A549 (cell line): ENCODE measurements at regions not wholly inside any gene's neighbourhood (a gene's known extent, or its start where the extent isn't known, plus 50 kb on each side); places are given as distances from the start of the nearest gene placed in this dataset.

Source experiments
- ATAC-seq, 2 experiments: fragments of 200-7000 bp in 1 of 2; fragments of >200 bp in 1 of 2; cut with Nextera tagmentation in 1 of 2; cut with Tn5 transposase in 1 of 2; 3 replicates each; pipeline versions ENCODE4 v1.8.0 to v1.9.1; 2018 to 2020; ENCODE audit warnings: mild to moderate bottlenecking in 1 of 2, moderate library complexity in 1 of 2
- CTCF ChIA-PET: fragments of 300-600 bp; sonication (Branson Sonifier 250); formaldehyde crosslinking; extraction: SDS; loops from one replicate; lab custom pipeline; 2021; ENCODE audit warnings: antibody characterized with exemption, inconsistent platforms; lab: Yijun Ruan, JAX
- POLR2A ChIA-PET: fragments of 350-600 bp; formaldehyde crosslinking; extraction: SDS; loops from one replicate; lab custom pipeline; 2021; ENCODE audit warnings: antibody characterized with exemption, inconsistent platforms; lab: Yijun Ruan, JAX
- DNase-seq, 2 experiments: peaks; one replicate each; pipeline versions ENCODE4 v3.0.0 to v3.0.0-alpha.2; 2011 to 2016; ENCODE audit warnings: low read depth in 1 of 2, low spot score in 1 of 2
- FAIRE-seq: peaks from 2 replicates; lab custom pipeline; 2011; peaks lifted over from hg19 to GRCh38; lab: Jason Lieb, UNC
- H3K27ac ChIP-seq, 2 experiments: fragments of >200 bp; sonication (Bioruptor Twin); formaldehyde crosslinking; 3 replicates each; pipeline ENCODE4 v1.5.1; 2016 to 2017
- H3K4me1 ChIP-seq: fragments of >200 bp; sonication (Bioruptor Twin); formaldehyde crosslinking; 3 replicates; pipeline ENCODE4 v1.6.1; 2016
- H3K4me2 ChIP-seq: fragments of >200 bp; sonication (Bioruptor Twin); formaldehyde crosslinking; 3 replicates; pipeline ENCODE4 v1.6.1; 2016
- H3K4me3 ChIP-seq: fragments of >200 bp; sonication (Bioruptor Twin); formaldehyde crosslinking; 3 replicates; pipeline ENCODE4 v1.5.1; 2016
- H3K9me3 ChIP-seq: fragments of >200 bp; sonication (Bioruptor Twin); formaldehyde crosslinking; 3 replicates; pipeline ENCODE4 v1.6.1; 2016
- BCL3 ChIP-seq: fragments of >200 bp; sonication (Bioruptor Twin); formaldehyde crosslinking; IDR thresholded peaks from 3 replicates; pipeline ENCODE4 v1.6.1; 2016
- CBX2 ChIP-seq: fragments of 200-600 bp; sonication (generic); IDR thresholded peaks from 2 replicates; pipeline ENCODE4 v1.6.1; 2016; ENCODE audit warnings: low read depth, mild to moderate bottlenecking, borderline replicate concordance
- CBX8 ChIP-seq: fragments of 200-600 bp; sonication (generic); IDR thresholded peaks from 2 replicates; pipeline ENCODE4 v1.6.1; 2016
- CTCF ChIP-seq: fragments of >200 bp; sonication (Bioruptor Twin); formaldehyde crosslinking; IDR thresholded peaks from 3 replicates; pipeline ENCODE4 v1.5.1; 2016
- EHF ChIP-seq: fragments of 250-450 bp; sonication (Bioruptor Pico); IDR thresholded peaks from 2 replicates; pipeline ENCODE4 v1.5.0; 2020; ENCODE audit warnings: mild to moderate bottlenecking
- EHMT2 ChIP-seq: fragments of 200-600 bp; sonication (generic); IDR thresholded peaks from 2 replicates; pipeline ENCODE4 v1.6.1; 2016; ENCODE audit warnings: antibody characterized with exemption, low read depth, mild to moderate bottlenecking, moderate library complexity
- ESRRA ChIP-seq: fragments of 150-350 bp; IDR thresholded peaks from 2 replicates; pipeline ENCODE4 v1.6.1; 2014; ENCODE audit warnings: mild to moderate bottlenecking, low read length, borderline replicate concordance
- FOXS1 ChIP-seq: fragments of 250-450 bp; sonication (Bioruptor Pico); IDR thresholded peaks from 2 replicates; pipeline ENCODE4 v1.5.0; 2020; ENCODE audit warnings: mild to moderate bottlenecking, moderate library complexity
- GATA3 ChIP-seq: IDR thresholded peaks from 2 replicates; pipeline ENCODE4 v1.6.1; 2012; ENCODE audit warnings: borderline replicate concordance
- HOXA7 ChIP-seq: fragments of 250-450 bp; sonication (Bioruptor Pico); IDR thresholded peaks from 2 replicates; pipeline ENCODE4 v1.5.0; 2020; ENCODE audit warnings: mild to moderate bottlenecking, moderate library complexity
- HOXB13 ChIP-seq: fragments of 250-450 bp; sonication (Bioruptor Pico); IDR thresholded peaks from 2 replicates; pipeline ENCODE4 v1.5.0; 2020; ENCODE audit warnings: low read depth, mild to moderate bottlenecking, moderate library complexity
- HOXB5 ChIP-seq: fragments of 250-450 bp; sonication (Bioruptor Pico); IDR thresholded peaks from 2 replicates; pipeline ENCODE4 v1.5.0; 2020; ENCODE audit warnings: mild to moderate bottlenecking, moderate library complexity
- JUN ChIP-seq, 2 experiments: fragments of >200 bp; sonication (Bioruptor Twin); formaldehyde crosslinking; IDR thresholded peaks; 2 replicates in 1 of 2; 3 replicates in 1 of 2; pipeline ENCODE4 v1.6.1; 2016 to 2017
- JUNB ChIP-seq: fragments of >200 bp; sonication (Bioruptor Twin); formaldehyde crosslinking; IDR thresholded peaks from 2 replicates; pipeline ENCODE4 v1.6.1; 2016
- KDM1A ChIP-seq: fragments of 200-600 bp; sonication (generic); IDR thresholded peaks from 2 replicates; pipeline ENCODE4 v1.6.1; 2016; ENCODE audit warnings: low read depth, mild to moderate bottlenecking
- MAFK ChIP-seq: fragments of 450-650 bp; IDR thresholded peaks from 2 replicates; pipeline ENCODE4 v1.6.1; 2014; ENCODE audit not compliant: partially characterized antibody
- MAX ChIP-seq: IDR thresholded peaks from 2 replicates; pipeline ENCODE4 v1.6.1; 2012
- MAZ ChIP-seq: fragments of 150-350 bp; IDR thresholded peaks from 2 replicates; pipeline ENCODE4 v1.6.1; 2014; ENCODE audit warnings: antibody characterized with exemption, low read depth, low read length, borderline replicate concordance
- MYC ChIP-seq: IDR thresholded peaks from 2 replicates; pipeline ENCODE4 v1.6.1; 2012; ENCODE audit warnings: mild to moderate bottlenecking, inconsistent platforms, low read length, improper control_type of control experiment, borderline replicate concordance
- NPAS2 ChIP-seq: fragments of 250-450 bp; sonication (Bioruptor Pico); IDR thresholded peaks from 2 replicates; pipeline ENCODE4 v1.8.0; 2022; ENCODE audit warnings: mild to moderate bottlenecking, moderate library complexity, borderline replicate concordance
- NR3C1 ChIP-seq: fragments of >200 bp; sonication (Bioruptor Twin); formaldehyde crosslinking; IDR thresholded peaks from 3 replicates; pipeline ENCODE4 v1.6.1; 2017
- POLR2A ChIP-seq: IDR thresholded peaks from 2 replicates; pipeline ENCODE4 v1.6.1; 2012; ENCODE audit warnings: mild to moderate bottlenecking, low read length
- POLR2AphosphoS2 ChIP-seq: conservative IDR thresholded peaks from 2 replicates; pipeline ENCODE4 v1.6.1; 2012; ENCODE audit warnings: low read length, improper control_type of control experiment, inconsistent platforms
- REST ChIP-seq: fragments of 200-600 bp; sonication (generic); IDR thresholded peaks from 2 replicates; pipeline ENCODE4 v1.6.1; 2016; ENCODE audit warnings: antibody characterized with exemption, mild to moderate bottlenecking, moderate library complexity
- RNF2 ChIP-seq: fragments of 200-600 bp; sonication (generic); IDR thresholded peaks from 2 replicates; pipeline ENCODE4 v1.6.1; 2016; ENCODE audit warnings: low read depth, mild to moderate bottlenecking, antibody characterized with exemption, moderate library complexity, borderline replicate concordance
- TP53 ChIP-seq: fragments of 250-450 bp; sonication (Bioruptor Pico); IDR thresholded peaks from 2 replicates; pipeline ENCODE4 v1.5.0; 2021; ENCODE audit warnings: mild to moderate bottlenecking, moderate library complexity
- USF2 ChIP-seq: fragments of 450-650 bp; IDR thresholded peaks from 2 replicates; pipeline ENCODE4 v1.6.1; 2014; ENCODE audit warnings: antibody characterized with exemption
- ZSCAN20 ChIP-seq: fragments of 250-450 bp; sonication (Bioruptor Pico); IDR thresholded peaks from 2 replicates; pipeline ENCODE4 v1.8.0; 2022; ENCODE audit warnings: mild to moderate bottlenecking, moderate library complexity
- WGBS: methylation state at CpG from one replicate; pipeline ENCODE4 v1.1.6; 2017; ENCODE audit errors: missing lambda C conversion rate; 5-methylcytosine and 5-hydroxymethylcytosine counted together

GRCh38 chr15:77695961-77696582, 63.4 kb upstream of the LINGO1 start:
- 46% methylated on average over 21 of the region's 23 CpGs for WGBS
- ATAC-seq (peak in 1 of 2 experiments; percentile 24; a peak in 2 of 6 replicates), DNase-seq (no peak), FAIRE-seq (no peak)
- TF ChIP-seq CBX8 = no peak
- no peak for TF ChIP-seq MYC
- TF ChIP-seq GATA3 = no peak
- TF ChIP-seq EHF (CRISPR knock-in tag) = no peak
- TF ChIP-seq POLR2AphosphoS2 = no peak
- TF ChIP-seq TP53 (CRISPR knock-in tag) = no peak
- no peak for TF ChIP-seq MAZ
- no peak for TF ChIP-seq HOXB5
- no peak for TF ChIP-seq NR3C1
- no peak for TF ChIP-seq CTCF
- ChIA-PET CTCF (interaction anchor here (0.6 to 2.2 kb wide), 4 partner anchors 11 to 125 kb away, joined by 4 to 7 read pairs (median 4); partner anchors contain the start of gene LINGO1), POLR2A (no interaction called here)
- Histone ChIP-seq H3K27ac (no peak overlapping the region), H3K4me2 (no peak overlapping the region), H3K4me3 (no peak overlapping the region), H3K4me1 (peaks cover 6% of the 10 kb centered on the region; the same call in 1 of the 3 replicates), H3K9me3 (no peaks in the 10 kb centered on the region)

GRCh38 chr15:77695548-77695947, 62.8 kb upstream of the LINGO1 start:
- 52% methylated on average over 6 of the region's 6 CpGs for WGBS
- Histone ChIP-seq H3K4me2 (no peak overlapping the region), H3K9me3 (no peaks in the 10 kb centered on the region), H3K4me1 (peaks cover 6% of the 10 kb centered on the region; the same call in 1 of the 3 replicates), H3K27ac (no peak overlapping the region), H3K4me3 (no peak overlapping the region)
- ChIA-PET POLR2A (no interaction called here), CTCF (interaction anchor here (0.6 to 1.5 kb wide), 4 partner anchors 12 to 126 kb away, joined by 3 to 4 read pairs (median 4); no protein-coding TSS in a partner anchor)
- ATAC-seq (peak in 1 of 2 experiments; percentile 17; a peak in 3 of 6 replicates), DNase-seq (no peak), FAIRE-seq (no peak)
- no peak for TF ChIP-seq RNF2
- no peak for TF ChIP-seq EHMT2
- no peak for TF ChIP-seq MAX
- TF ChIP-seq HOXA7 (CRISPR knock-in tag) = no peak
- TF ChIP-seq REST = no peak
- TF ChIP-seq MAFK = no peak
- no peak for TF ChIP-seq POLR2A
- no peak for TF ChIP-seq JUNB
- TF ChIP-seq CBX8 = no peak
- TF ChIP-seq NPAS2 (CRISPR knock-in tag) = no peak
- TF ChIP-seq CTCF = no peak
- TF ChIP-seq HOXB13 = no peak
- no peak for TF ChIP-seq USF2
- no peak for TF ChIP-seq ZSCAN20
- no peak for TF ChIP-seq CBX2
- TF ChIP-seq FOXS1 = no peak
- no peak for TF ChIP-seq ESRRA
- TF ChIP-seq JUN (IDR thresholded peaks at IDR 0.05) = no peak
- no peak for TF ChIP-seq BCL3
- no peak for TF ChIP-seq KDM1A
